ENCODE measurements at regions not wholly inside any gene's neighbourhood (a gene's known extent, or its start where the extent isn't known, plus 50 kb on each side); places are given as distances from the start of the nearest gene placed in this dataset.

DNA sequence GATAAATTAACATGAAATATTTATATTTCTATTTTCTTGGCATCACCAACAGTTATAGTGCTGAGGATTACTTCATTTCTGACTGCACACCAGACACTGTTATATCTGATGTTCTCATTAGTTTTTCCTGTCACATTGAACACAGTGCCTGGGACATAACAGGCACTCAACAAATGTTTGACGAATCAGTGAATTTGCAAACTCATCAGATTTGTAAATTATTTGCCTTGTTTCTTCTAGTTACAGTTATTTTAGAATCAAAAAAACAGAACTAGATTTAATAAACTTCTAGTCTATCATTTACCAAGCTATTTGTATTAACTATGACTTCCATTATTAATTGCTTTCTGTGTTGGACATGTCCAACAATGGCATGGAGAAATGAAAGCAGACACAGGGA lies 483.3 kb downstream of the KLHL13 start (continued):
- TF ChIP-seq MYC (IDR thresholded peaks at IDR 0.05; ENCODE audit: low read depth, low read length) (no peak), MYC (CRISPR knock-in tag; IDR thresholded peaks at IDR 0.05; ENCODE audit: borderline replicate concordance, low read depth) (no peak), KDM4B (IDR thresholded peaks at IDR 0.05; ENCODE audit: borderline replicate concordance in 2 of 2, low read depth in 1 of 2) (no peak), RBM39 (optimal IDR thresholded peaks at IDR 0.05; ENCODE audit: low read depth, low read length) (no peak), ZBTB1 (CRISPR knock-in tag; IDR thresholded peaks at IDR 0.05; ENCODE audit: borderline replicate concordance, low read depth) (no peak), KLF6 (CRISPR knock-in tag; IDR thresholded peaks at IDR 0.05; ENCODE audit: borderline replicate concordance) (no peak), ZKSCAN1 (IDR thresholded peaks at IDR 0.05; ENCODE audit: low read depth, low read length) (no peak), HLTF (IDR thresholded peaks at IDR 0.05) (no peak), MAFG (tag; conservative IDR thresholded peaks at IDR 0.05) (peak; percentile 27; the same call in 1 of the 2 replicates)
- TF ChIP-seq, protein P1, sequence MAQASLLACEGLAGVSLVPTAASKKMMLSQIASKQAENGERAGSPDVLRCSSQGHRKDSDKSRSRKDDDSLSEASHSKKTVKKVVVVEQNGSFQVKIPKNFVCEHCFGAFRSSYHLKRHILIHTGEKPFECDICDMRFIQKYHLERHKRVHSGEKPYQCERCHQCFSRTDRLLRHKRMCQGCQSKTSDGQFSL (CRISPR knock-in tag; IDR thresholded peaks at IDR 0.05), result no peak
- TF ChIP-seq, protein P1 (tag; IDR thresholded peaks at IDR 0.05), result no peak
- TF ChIP-seq, protein P2, sequence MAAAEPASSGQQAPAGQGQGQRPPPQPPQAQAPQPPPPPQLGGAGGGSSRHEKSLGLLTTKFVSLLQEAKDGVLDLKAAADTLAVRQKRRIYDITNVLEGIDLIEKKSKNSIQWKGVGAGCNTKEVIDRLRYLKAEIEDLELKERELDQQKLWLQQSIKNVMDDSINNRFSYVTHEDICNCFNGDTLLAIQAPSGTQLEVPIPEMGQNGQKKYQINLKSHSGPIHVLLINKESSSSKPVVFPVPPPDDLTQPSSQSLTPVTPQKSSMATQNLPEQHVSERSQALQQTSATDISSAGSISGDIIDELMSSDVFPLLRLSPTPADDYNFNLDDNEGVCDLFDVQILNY (CRISPR knock-in tag; IDR thresholded peaks at IDR 0.05), result no peak
